IMR-90 (cell line): ENCODE measurements at regions not wholly inside any gene's neighbourhood (a gene's known extent, or its start where the extent isn't known, plus 50 kb on each side); places are given as distances from the start of the nearest gene placed in this dataset.

ENCODE experiments used
- MAZ ChIP-seq: IDR thresholded peaks from 2 replicates; pipeline ENCODE4 v1.6.1; 2012; ENCODE audit warnings: low read depth, mild to moderate bottlenecking, low read length, improper control_type of control experiment, moderate library complexity, borderline replicate concordance
- POLR2A ChIP-seq: IDR thresholded peaks from 2 replicates; pipeline ENCODE4 v1.6.1; 2012; ENCODE audit warnings: mild to moderate bottlenecking, low read depth, low read length
- TF ChIP-seq, protein P1 (sequence below): conservative IDR thresholded peaks from 2 replicates; pipeline ENCODE4 v1.5.1; 2012; ENCODE audit warnings: mild to moderate bottlenecking, low read depth, low read length, improper control_type of control experiment

DNA sequence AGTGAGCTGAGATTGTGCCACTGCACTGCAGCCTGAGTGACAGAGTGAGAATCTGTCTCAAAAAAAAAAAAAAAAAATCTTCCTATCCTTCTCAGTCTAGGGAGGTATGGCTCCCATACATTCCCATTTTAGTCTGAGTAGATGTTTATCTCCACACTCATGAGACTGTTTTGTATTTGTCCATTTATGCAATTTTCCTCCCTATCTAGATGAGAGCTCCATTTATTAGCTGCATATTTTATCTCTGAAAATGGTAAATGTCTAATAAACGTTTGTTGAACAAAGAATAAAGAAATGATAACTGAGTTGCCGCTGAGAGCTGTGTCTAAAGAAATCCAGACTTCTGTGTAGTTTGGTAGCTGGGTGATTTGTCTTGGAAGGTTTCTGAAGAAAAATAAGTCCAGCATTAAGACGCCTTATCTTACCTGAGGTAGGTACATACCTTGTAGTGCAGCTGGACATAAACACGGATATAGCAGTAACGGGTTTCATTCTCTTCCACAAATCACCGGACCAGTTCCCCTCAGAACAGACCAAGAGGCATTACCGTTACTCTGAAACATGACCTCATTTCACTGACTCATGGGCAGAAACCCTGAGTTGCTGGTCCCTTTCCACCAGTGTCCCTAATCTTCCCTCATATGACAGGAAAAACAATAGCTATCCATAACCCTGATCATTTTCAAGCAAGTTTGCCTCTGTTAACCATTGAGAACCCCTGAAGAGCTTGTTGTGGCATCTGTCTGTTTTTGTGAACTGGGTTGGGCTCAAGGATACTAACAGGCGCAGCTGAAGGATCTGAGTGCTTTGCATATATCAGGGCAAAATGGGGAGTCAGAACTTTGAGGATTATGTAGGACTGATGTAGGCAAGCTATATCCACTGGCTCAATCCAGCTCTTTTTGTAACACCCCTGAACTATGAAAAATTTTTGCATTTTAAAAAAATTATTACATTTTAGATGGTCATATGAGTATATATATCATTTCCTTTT lies 177.4 kb upstream of the XYLT1 start:
- TF ChIP-seq, protein P1, sequence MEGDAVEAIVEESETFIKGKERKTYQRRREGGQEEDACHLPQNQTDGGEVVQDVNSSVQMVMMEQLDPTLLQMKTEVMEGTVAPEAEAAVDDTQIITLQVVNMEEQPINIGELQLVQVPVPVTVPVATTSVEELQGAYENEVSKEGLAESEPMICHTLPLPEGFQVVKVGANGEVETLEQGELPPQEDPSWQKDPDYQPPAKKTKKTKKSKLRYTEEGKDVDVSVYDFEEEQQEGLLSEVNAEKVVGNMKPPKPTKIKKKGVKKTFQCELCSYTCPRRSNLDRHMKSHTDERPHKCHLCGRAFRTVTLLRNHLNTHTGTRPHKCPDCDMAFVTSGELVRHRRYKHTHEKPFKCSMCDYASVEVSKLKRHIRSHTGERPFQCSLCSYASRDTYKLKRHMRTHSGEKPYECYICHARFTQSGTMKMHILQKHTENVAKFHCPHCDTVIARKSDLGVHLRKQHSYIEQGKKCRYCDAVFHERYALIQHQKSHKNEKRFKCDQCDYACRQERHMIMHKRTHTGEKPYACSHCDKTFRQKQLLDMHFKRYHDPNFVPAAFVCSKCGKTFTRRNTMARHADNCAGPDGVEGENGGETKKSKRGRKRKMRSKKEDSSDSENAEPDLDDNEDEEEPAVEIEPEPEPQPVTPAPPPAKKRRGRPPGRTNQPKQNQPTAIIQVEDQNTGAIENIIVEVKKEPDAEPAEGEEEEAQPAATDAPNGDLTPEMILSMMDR, result no peak
- no peak for TF ChIP-seq POLR2A
- no peak for TF ChIP-seq MAZ
